Hippocampal formation (tissue), 2 donors: ENCODE measurements at regions not wholly inside any gene's neighbourhood (a gene's known extent, or its start where the extent isn't known, plus 50 kb on each side); places are given as distances from the start of the nearest gene placed in this dataset.
"Not testable (repeated sequence)": the region's sequence is repeated elsewhere in the genome, so short reads cannot be mapped to it uniquely, and the experiment has no call there.

ENCODE experiments used
- DNase-seq, 2 donors: peaks; one replicate each; lab custom pipeline; 2025; lab: John Stamatoyannopoulos, UW

GRCh38 chr5:37909610-37910266 is 69.9 kb upstream of the GDNF start:
- DNase-seq, result not testable (repeated sequence)

GRCh38 chr5:37906416-37906815 is 66.6 kb upstream of the GDNF start:
- DNase-seq, result no peak

- DNase-seq, result no peak
Observed at GRCh38 chr5:37905230-37905629, 65.4 kb upstream of the GDNF start.

- DNase-seq, result no peak
Observed at GRCh38 chr5:37902323-37902722, 62.5 kb upstream of the GDNF start.

GRCh38 chr5:37900692-37901091 is 60.9 kb upstream of the GDNF start:
- no peak for DNase-seq

GRCh38 chr5:37899037-37899436 is 59.2 kb upstream of the GDNF start:
- DNase-seq, result no peak

- DNase-seq, result no peak
Observed at GRCh38 chr5:37896159-37896558, 56.3 kb upstream of the GDNF start.

GRCh38 chr5:37893434-37894134 is 53.7 kb upstream of the GDNF start:
- DNase-seq, result no peak

GRCh38 chr5:37892586-37892985 is 52.7 kb upstream of the GDNF start:
- no peak for DNase-seq

- no peak for DNase-seq
Observed at GRCh38 chr5:37891832-37892231, 52.0 kb upstream of the GDNF start.

GRCh38 chr5:37889612-37890317 is 49.9 kb upstream of the GDNF start:
- no peak for DNase-seq
